HEK293 (cell line): ENCODE measurements at regions not wholly inside any gene's neighbourhood (a gene's known extent, or its start where the extent isn't known, plus 50 kb on each side); places are given as distances from the start of the nearest gene placed in this dataset.

Experiments used
- HOXA7 ChIP-seq: sonication (generic); formaldehyde crosslinking; IDR thresholded peaks from 2 replicates; pipeline ENCODE4 v1.8.1; 2022; ENCODE audit warnings: missing genetic modification reagents, borderline replicate concordance
- SCRT1 ChIP-seq: fragments of 450-650 bp; formaldehyde crosslinking; IDR thresholded peaks from 2 replicates; pipeline ENCODE4 v1.5.1; 2016; ENCODE audit warnings: missing biosample characterization, missing genetic modification characterization, borderline replicate concordance
- SP2 ChIP-seq: fragments of 450-650 bp; formaldehyde crosslinking; IDR thresholded peaks from 2 replicates; pipeline ENCODE4 v1.5.1; 2016; ENCODE audit warnings: missing biosample characterization, missing genetic modification characterization
- ZFP41 ChIP-seq: fragments of 450-650 bp; formaldehyde crosslinking; IDR thresholded peaks from 2 replicates; pipeline ENCODE4 v1.5.1; 2016; ENCODE audit warnings: missing biosample characterization, missing genetic modification characterization, borderline replicate concordance
- ZNF292 ChIP-seq: fragments of 450-650 bp; formaldehyde crosslinking; IDR thresholded peaks from 2 replicates; pipeline ENCODE4 v1.5.1; 2016; ENCODE audit warnings: low read depth, missing biosample characterization, missing genetic modification characterization, borderline replicate concordance
- ZNF350 ChIP-seq: fragments of 450-650 bp; formaldehyde crosslinking; IDR thresholded peaks from 2 replicates; pipeline ENCODE4 v1.5.0; 2017; ENCODE audit warnings: missing biosample characterization, mild to moderate bottlenecking, missing genetic modification characterization
- ZNF510 ChIP-seq: fragments of 450-650 bp; formaldehyde crosslinking; IDR thresholded peaks from 2 replicates; pipeline ENCODE4 v1.5.1; 2018; ENCODE audit warnings: mild to moderate bottlenecking, missing genetic modification characterization, missing biosample characterization; ENCODE audit not compliant: insufficient replicate concordance
- ZNF624 ChIP-seq: fragments of 450-650 bp; formaldehyde crosslinking; IDR thresholded peaks from 2 replicates; pipeline ENCODE4 v1.5.1; 2017; ENCODE audit warnings: missing biosample characterization, missing genetic modification characterization
- TF ChIP-seq, protein P1 (sequence below): fragments of 450-650 bp; formaldehyde crosslinking; IDR thresholded peaks from 2 replicates; pipeline ENCODE4 v1.5.1; 2016; ENCODE audit warnings: missing biosample characterization, missing genetic modification characterization
- TF ChIP-seq, protein P2 (sequence below): sonication (generic); formaldehyde crosslinking; IDR thresholded peaks from 2 replicates; pipeline ENCODE4 v1.8.1; 2022; ENCODE audit warnings: mild to moderate bottlenecking, moderate library complexity, missing genetic modification reagents
- TF ChIP-seq, protein P3 (sequence below): fragments of 450-650 bp; formaldehyde crosslinking; conservative IDR thresholded peaks from 2 replicates; pipeline ENCODE4 v1.5.1; 2016; ENCODE audit warnings: low read depth, missing biosample characterization, missing genetic modification characterization
- TF ChIP-seq, protein P4 (sequence below): fragments of 450-650 bp; formaldehyde crosslinking; IDR thresholded peaks from 2 replicates; pipeline ENCODE4 v1.5.1; 2016; ENCODE audit warnings: missing biosample characterization, missing genetic modification characterization

DNA sequence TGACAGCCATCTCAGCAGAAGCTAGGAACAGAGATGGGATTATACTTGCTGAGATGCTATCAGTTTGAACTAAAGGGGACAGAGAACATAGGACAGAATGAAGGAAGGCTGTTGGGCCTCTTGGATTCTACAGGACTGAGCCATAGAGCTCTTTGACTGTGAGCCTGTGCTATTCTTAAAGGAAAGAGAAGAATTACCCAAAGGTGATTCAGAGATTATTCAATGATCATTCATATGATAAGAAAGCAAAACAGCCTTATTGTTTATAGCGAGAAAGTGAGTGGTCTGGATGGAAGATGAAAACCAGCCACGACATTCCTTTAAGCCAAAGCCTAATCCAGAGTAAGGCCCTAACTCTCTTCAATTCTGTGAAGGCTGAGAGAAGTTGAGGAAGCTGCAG is 69.7 kb upstream of the NEUROD6 start:
- TF ChIP-seq SCRT1 (tag by site-specific recombination), result no peak
- TF ChIP-seq ZNF292 (tag by site-specific recombination), result no peak
- TF ChIP-seq, protein P1, sequence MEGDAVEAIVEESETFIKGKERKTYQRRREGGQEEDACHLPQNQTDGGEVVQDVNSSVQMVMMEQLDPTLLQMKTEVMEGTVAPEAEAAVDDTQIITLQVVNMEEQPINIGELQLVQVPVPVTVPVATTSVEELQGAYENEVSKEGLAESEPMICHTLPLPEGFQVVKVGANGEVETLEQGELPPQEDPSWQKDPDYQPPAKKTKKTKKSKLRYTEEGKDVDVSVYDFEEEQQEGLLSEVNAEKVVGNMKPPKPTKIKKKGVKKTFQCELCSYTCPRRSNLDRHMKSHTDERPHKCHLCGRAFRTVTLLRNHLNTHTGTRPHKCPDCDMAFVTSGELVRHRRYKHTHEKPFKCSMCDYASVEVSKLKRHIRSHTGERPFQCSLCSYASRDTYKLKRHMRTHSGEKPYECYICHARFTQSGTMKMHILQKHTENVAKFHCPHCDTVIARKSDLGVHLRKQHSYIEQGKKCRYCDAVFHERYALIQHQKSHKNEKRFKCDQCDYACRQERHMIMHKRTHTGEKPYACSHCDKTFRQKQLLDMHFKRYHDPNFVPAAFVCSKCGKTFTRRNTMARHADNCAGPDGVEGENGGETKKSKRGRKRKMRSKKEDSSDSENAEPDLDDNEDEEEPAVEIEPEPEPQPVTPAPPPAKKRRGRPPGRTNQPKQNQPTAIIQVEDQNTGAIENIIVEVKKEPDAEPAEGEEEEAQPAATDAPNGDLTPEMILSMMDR (tag by site-specific recombination), result no peak
- no peak for TF ChIP-seq ZNF350
- TF ChIP-seq SP2 (tag by site-specific recombination), result no peak
- TF ChIP-seq HOXA7 (CRISPR knock-in tag), result no peak
- TF ChIP-seq, protein P2, sequence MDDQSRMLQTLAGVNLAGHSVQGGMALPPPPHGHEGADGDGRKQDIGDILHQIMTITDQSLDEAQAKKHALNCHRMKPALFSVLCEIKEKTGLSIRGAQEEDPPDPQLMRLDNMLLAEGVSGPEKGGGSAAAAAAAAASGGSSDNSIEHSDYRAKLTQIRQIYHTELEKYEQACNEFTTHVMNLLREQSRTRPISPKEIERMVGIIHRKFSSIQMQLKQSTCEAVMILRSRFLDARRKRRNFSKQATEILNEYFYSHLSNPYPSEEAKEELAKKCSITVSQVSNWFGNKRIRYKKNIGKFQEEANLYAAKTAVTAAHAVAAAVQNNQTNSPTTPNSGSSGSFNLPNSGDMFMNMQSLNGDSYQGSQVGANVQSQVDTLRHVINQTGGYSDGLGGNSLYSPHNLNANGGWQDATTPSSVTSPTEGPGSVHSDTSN, result no peak
- no peak for TF ChIP-seq ZFP41 (tag by site-specific recombination)
- TF ChIP-seq, protein P3, sequence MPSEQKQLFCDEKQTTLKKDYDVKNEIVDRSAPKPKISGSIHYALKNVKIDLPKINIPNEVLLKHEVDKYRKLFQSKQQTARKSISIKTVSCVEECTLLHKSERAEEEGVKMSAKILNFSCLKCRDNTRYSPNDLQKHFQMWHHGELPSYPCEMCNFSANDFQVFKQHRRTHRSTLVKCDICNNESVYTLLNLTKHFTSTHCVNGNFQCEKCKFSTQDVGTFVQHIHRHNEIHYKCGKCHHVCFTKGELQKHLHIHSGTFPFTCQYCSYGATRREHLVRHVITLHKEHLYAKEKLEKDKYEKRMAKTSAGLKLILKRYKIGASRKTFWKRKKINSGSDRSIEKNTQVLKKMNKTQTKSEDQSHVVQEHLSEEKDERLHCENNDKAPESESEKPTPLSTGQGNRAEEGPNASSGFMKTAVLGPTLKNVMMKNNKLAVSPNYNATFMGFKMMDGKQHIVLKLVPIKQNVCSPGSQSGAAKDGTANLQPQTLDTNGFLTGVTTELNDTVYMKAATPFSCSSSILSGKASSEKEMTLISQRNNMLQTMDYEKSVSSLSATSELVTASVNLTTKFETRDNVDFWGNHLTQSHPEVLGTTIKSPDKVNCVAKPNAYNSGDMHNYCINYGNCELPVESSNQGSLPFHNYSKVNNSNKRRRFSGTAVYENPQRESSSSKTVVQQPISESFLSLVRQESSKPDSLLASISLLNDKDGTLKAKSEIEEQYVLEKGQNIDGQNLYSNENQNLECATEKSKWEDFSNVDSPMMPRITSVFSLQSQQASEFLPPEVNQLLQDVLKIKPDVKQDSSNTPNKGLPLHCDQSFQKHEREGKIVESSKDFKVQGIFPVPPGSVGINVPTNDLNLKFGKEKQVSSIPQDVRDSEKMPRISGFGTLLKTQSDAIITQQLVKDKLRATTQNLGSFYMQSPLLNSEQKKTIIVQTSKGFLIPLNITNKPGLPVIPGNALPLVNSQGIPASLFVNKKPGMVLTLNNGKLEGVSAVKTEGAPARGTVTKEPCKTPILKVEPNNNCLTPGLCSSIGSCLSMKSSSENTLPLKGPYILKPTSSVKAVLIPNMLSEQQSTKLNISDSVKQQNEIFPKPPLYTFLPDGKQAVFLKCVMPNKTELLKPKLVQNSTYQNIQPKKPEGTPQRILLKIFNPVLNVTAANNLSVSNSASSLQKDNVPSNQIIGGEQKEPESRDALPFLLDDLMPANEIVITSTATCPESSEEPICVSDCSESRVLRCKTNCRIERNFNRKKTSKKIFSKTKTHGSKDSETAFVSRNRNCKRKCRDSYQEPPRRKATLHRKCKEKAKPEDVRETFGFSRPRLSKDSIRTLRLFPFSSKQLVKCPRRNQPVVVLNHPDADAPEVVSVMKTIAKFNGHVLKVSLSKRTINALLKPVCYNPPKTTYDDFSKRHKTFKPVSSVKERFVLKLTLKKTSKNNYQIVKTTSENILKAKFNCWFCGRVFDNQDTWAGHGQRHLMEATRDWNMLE, result no peak
- no peak for TF ChIP-seq ZNF510 (tag by site-specific recombination)
- TF ChIP-seq, protein P4, sequence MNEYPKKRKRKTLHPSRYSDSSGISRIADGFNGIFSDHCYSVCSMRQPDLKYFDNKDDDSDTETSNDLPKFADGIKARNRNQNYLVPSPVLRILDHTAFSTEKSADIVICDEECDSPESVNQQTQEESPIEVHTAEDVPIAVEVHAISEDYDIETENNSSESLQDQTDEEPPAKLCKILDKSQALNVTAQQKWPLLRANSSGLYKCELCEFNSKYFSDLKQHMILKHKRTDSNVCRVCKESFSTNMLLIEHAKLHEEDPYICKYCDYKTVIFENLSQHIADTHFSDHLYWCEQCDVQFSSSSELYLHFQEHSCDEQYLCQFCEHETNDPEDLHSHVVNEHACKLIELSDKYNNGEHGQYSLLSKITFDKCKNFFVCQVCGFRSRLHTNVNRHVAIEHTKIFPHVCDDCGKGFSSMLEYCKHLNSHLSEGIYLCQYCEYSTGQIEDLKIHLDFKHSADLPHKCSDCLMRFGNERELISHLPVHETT (tag by site-specific recombination), result no peak
- no peak for TF ChIP-seq ZNF624 (tag by site-specific recombination)
